Uterus (tissue), 2 donors: ENCODE measurements at regions not wholly inside any gene's neighbourhood (a gene's known extent, or its start where the extent isn't known, plus 50 kb on each side); places are given as distances from the start of the nearest gene placed in this dataset.
"Not testable (repeated sequence)": the region's sequence is repeated elsewhere in the genome, so short reads cannot be mapped to it uniquely, and the experiment has no call there.

Experiments used
- POLR2A ChIP-seq, 2 donors: fragments of 450-650 bp; IDR thresholded peaks; one replicate each; pipeline ENCODE4 v1.6.1; 2016; ENCODE audit warnings: antibody characterized with exemption in 2 of 2, mild to moderate bottlenecking in 1 of 2, moderate library complexity in 1 of 2
- TF ChIP-seq, protein P1 (sequence below), 4 experiments: fragments of 200-600 bp in 2 of 4; fragments of 450-650 bp in 2 of 4; sonication (generic) in 2 of 4; IDR thresholded peaks; one replicate each; pipeline ENCODE4 v1.5.1; 2016 to 2019; ENCODE audit warnings: antibody characterized with exemption in 4 of 4, mild to moderate bottlenecking in 2 of 4, moderate library complexity in 1 of 4

- TF ChIP-seq, protein P1, sequence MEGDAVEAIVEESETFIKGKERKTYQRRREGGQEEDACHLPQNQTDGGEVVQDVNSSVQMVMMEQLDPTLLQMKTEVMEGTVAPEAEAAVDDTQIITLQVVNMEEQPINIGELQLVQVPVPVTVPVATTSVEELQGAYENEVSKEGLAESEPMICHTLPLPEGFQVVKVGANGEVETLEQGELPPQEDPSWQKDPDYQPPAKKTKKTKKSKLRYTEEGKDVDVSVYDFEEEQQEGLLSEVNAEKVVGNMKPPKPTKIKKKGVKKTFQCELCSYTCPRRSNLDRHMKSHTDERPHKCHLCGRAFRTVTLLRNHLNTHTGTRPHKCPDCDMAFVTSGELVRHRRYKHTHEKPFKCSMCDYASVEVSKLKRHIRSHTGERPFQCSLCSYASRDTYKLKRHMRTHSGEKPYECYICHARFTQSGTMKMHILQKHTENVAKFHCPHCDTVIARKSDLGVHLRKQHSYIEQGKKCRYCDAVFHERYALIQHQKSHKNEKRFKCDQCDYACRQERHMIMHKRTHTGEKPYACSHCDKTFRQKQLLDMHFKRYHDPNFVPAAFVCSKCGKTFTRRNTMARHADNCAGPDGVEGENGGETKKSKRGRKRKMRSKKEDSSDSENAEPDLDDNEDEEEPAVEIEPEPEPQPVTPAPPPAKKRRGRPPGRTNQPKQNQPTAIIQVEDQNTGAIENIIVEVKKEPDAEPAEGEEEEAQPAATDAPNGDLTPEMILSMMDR (IDR thresholded peaks at IDR 0.05), result not testable (repeated sequence)
- not testable (repeated sequence) for TF ChIP-seq POLR2A (IDR thresholded peaks at IDR 0.05)
These were observed 142.9 kb upstream of the PLGLB2 start for GRCh38 chr2:87604980-87605379.
